ENCODE measurements at regions not wholly inside any gene's neighbourhood (a gene's known extent, or its start where the extent isn't known, plus 50 kb on each side); places are given as distances from the start of the nearest gene placed in this dataset.

DNA sequence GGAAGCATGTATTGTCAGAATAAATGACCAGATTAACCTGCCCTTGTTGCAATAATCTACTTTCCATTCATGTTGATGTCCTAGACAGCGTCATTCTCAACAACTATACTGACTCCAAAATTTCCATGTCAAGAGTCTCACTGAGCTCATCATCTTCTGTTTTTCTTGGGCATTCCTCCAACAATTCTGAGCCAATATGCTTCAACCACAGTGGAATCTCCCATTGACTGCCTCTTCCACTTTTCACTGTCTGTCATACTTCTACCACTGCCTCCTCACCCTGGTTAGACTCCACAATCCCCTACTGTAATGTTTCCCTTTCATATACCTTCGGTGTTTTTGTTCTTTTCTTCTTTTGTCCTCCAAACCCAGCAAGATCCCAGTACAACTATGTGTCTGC, 162.8 kb downstream of the TLE1 start:
- FAIRE-seq: no peak
- no peak for TF ChIP-seq BACH1 (IDR thresholded peaks at IDR 0.05; ENCODE audit: low read length)
- no peaks in the 10 kb centered on the region for H3K79me1 ChIP-seq (ENCODE audit: low read depth, low read length)
- H3K56ac ChIP-seq (replicated peaks; ENCODE audit: insufficient read length, low read depth, low read length): no peak overlapping the region
- H2BK120ac ChIP-seq (replicated peaks; ENCODE audit: low read depth, low read length): no peak overlapping the region
- H2BK15ac ChIP-seq (ENCODE audit: low read length): no peak overlapping the region
- 89% methylated on average over 2 of the region's 2 CpGs; no CpG with 5 or more reads in 1 of the 2 experiments for WGBS, 2 experiments (ENCODE audit: extremely low coverage in 1 of 2, insufficient coverage in 1 of 2, insufficient read length in 1 of 2, insufficient replicate concordance in 2 of 2, low coverage in 1 of 2, low lambda C conversion rate in 2 of 2, missing lambda C conversion rate in 1 of 2)
- H2AK5ac ChIP-seq (ENCODE audit: low read depth, low read length): no peak overlapping the region
- no peaks in the 10 kb centered on the region for H4K20me1 ChIP-seq (replicated peaks in 1 of 2; ENCODE audit: control insufficient read depth in 1 of 2, insufficient read depth in 2 of 2, low read length in 2 of 2)
- no peaks in the 10 kb centered on the region for H3K27me3 ChIP-seq (replicated peaks in 1 of 4; ENCODE audit: control insufficient read depth in 3 of 4, extremely low read depth in 1 of 4, insufficient read depth in 3 of 4, low read length in 3 of 4)
- no peak overlapping the region for H3K9ac ChIP-seq (replicated peaks in 1 of 4; ENCODE audit: extremely low read depth in 1 of 4, low read depth in 3 of 4, low read length in 3 of 4)
- no peak overlapping the region for H3K4me2 ChIP-seq (ENCODE audit: insufficient read depth in 1 of 2, low read depth in 2 of 2, low read length in 2 of 2)
- no peaks in the 10 kb centered on the region for H3K4me1 ChIP-seq (replicated peaks in 1 of 4; ENCODE audit: control insufficient read depth in 3 of 4, insufficient read depth in 4 of 4, low read length in 3 of 4)
- H3K36me3 ChIP-seq (ENCODE audit: control insufficient read depth in 2 of 4, insufficient read depth in 4 of 4, low read length in 3 of 4): no peaks in the 10 kb centered on the region
- no peak overlapping the region for H2BK20ac ChIP-seq (ENCODE audit: low read length)
- H4K91ac ChIP-seq (replicated peaks; ENCODE audit: insufficient read length, low read length): no peak overlapping the region
- H4K8ac ChIP-seq (ENCODE audit: extremely low read depth, insufficient read depth, low read length): no peak overlapping the region
- H2BK12ac ChIP-seq (ENCODE audit: low read depth, low read length): no peak overlapping the region
- H4K5ac ChIP-seq (ENCODE audit: insufficient read length, low read depth, low read length): no peak overlapping the region
- no peak overlapping the region for H3K23ac ChIP-seq (ENCODE audit: insufficient read length)
- no peak overlapping the region for H3K4me3 ChIP-seq (ENCODE audit: extremely low read depth in 1 of 4, insufficient read depth in 2 of 4, low read depth in 3 of 4, low read length in 4 of 4)
- no peak overlapping the region for H3K4ac ChIP-seq (replicated peaks; ENCODE audit: insufficient read length, low read depth, low read length)
- DNase-seq (ENCODE audit: low read depth in 1 of 2, low spot score in 2 of 2): no peak
- H2BK5ac ChIP-seq (ENCODE audit: low read depth, low read length): no peak overlapping the region
- H3K14ac ChIP-seq (ENCODE audit: insufficient read length): no peak overlapping the region
- no peak overlapping the region for H3K18ac ChIP-seq (ENCODE audit: extremely low read depth, low read length)
- H3K9me3 ChIP-seq (ENCODE audit: insufficient read depth in 2 of 2, low read depth in 1 of 2, low read length in 1 of 2): no peaks in the 10 kb centered on the region
- H2AFZ ChIP-seq (ENCODE audit: low read length): no peak overlapping the region
- H3K27ac ChIP-seq (ENCODE audit: low read depth, low read length): no peak overlapping the region
- no peaks in the 10 kb centered on the region for H3K79me2 ChIP-seq (ENCODE audit: control insufficient read depth in 1 of 2, insufficient read depth in 2 of 2, low read length in 2 of 2)
- POLR2A ChIA-PET (ENCODE audit: partially characterized antibody): no interaction called here
- CTCF ChIA-PET (ENCODE audit: partially characterized antibody): interaction anchor here (0.6 kb wide), 1 partner anchor 1351 kb away, joined by 3 read pairs; no protein-coding TSS in a partner anchor
- no peaks in the 10 kb centered on the region for H3K23me2 ChIP-seq (ENCODE audit: low read depth, low read length)
